Stimulated activated CD8-positive, alpha-beta memory T cell treated with anti-CD3 and anti-CD28 coated beads, Interleukin-4, amount 100 ng/mL, for 24 hours (primary cell): ENCODE measurements at regions not wholly inside any gene's neighbourhood (a gene's known extent, or its start where the extent isn't known, plus 50 kb on each side); places are given as distances from the start of the nearest gene placed in this dataset.
"Not testable (repeated sequence)": the region's sequence is repeated elsewhere in the genome, so short reads cannot be mapped to it uniquely, and the experiment has no call there.

Experiments
- DNase-seq: peaks from one replicate; pipeline ENCODE4 v3.0.0-alpha.2; 2020; ENCODE audit warnings: low read depth

DNA sequence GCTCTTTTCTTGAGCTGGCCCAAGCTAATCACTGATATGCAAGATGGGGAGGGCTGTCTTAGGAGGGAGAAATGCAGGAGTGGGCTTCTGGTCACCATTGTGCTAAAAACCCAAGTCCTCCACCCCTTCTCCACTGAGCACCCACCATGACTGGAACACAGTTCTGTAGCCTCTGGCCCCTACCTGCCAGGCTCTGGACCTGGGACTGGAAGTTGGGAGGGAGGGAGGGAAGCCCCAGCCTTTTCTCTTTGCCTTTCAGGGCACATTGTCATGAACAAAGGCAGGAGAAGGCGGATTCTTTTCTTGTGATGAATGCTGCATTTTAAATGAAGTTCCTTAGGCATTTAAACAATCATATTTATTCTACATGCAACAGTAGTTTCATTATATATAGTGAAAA, 559.1 kb upstream of the TRPC7 start:
- DNase-seq = no peak

DNA sequence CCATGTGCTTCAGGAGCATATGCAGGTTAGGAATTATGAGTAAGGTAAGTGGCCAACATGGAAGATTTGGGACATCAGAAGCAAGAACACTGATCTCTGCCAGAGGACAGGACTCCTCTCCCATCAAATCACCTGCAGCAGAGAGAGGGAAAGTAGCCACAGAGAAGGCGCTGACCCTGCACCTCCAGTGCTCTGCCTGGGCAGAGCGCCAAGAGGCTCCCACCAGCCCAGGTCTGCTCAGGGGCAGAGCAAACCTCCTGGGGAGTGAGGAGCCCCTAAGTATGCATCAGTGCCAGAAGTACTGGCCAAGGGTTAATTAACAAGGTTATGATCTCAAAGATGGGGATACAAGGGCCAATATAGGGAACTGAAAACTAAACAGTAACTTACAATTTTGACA, 545.3 kb upstream of the TRPC7 start:
- no peak for DNase-seq

DNA sequence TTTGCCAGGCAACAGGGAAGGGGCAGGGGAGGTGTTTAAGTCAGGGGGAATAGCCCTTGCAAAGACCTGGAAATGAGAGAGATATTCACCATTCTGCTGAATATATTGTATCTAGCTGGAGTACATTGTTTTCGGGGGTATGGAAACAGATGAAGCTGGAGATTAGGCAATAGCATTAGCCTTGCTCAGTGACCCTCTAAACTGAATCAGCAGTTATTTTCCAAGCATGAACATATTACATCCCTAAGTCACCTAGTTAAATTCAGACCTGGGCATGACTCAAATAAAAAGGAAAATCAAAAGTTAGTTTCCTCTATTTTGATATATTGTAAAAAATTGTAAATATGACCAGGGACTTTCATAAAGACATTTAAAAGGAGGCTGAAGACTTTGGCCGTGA, 544.6 kb upstream of the TRPC7 start:
- no peak for DNase-seq

DNA sequence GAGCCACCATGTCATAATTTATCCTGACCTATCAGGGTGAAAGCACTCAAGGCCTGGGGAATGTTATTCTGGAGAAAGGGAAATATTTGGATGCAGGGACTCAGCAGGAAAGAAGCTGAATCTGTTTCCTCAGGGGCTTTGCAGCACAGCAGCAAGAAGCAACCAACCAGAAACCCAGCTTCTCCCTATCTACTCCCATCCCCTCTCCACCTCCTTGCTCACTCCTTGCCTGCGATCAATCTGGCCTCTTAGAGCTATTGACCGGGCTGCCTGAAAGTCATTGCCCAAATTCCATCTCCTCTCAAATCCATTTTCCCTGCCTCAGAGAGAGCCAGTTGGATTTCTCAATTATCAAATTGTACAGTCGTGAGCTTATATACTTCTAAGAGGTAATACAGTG, 542.0 kb upstream of the TRPC7 start:
- DNase-seq = no peak

DNA sequence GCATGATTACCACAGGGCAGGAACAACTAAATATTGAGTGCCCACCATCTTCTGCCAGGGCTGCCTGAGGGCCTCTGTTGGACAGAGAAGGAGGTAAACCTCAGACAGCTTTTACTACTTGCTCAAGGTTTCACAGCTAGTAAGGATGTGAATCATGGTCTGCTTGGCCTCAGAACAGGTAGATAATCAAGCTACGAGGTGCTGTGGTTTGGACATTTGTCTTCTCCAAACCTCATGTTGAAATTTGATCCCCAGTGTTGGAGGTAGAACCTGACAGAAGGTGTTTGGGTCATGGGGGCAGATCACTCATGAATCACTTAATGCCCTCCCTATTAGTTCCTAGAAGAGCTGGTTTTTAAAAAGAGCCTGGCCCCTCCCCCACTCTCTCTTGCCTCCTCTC, 541.2 kb upstream of the TRPC7 start:
- DNase-seq = no peak

DNA sequence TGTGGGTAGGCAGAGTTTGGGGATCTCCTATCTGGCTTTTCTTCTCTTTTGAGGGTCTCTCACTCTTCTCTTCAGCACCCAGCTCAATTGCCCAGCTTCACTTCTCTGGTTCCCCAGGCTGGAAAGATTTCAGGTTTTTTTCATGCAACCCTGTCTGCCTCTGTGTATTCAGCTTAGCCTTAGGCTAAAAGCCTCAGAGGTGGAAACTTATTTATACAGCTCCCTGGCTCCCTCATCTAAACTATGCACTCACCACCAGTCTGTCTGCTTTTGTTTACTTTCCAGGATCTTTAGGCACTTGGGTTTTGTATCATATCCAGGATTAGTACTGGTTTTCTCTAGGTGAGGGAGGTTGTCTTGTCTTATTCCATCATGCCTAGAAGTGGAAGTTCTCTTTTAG, 540.2 kb upstream of the TRPC7 start:
- no peak for DNase-seq

DNA sequence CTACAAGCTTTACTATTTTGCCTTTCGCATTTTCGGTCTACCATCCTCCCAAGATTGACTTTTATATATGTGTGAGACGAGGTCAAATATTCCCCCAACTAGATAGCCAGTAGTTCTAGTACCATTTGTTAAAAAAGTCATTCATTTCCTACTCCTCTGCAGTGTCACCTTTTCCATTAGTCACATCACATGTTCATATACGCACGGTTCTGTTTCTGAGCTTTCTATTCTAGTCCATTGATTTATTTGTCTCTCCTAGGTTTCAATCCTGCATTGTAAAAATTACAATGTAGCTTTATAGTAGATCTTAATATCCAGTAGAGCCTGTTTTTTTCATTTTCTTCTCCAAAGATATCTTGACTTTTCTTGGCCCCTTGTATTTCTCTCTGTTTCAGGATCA, 528.7 kb upstream of the TRPC7 start:
- DNase-seq = no peak

DNA sequence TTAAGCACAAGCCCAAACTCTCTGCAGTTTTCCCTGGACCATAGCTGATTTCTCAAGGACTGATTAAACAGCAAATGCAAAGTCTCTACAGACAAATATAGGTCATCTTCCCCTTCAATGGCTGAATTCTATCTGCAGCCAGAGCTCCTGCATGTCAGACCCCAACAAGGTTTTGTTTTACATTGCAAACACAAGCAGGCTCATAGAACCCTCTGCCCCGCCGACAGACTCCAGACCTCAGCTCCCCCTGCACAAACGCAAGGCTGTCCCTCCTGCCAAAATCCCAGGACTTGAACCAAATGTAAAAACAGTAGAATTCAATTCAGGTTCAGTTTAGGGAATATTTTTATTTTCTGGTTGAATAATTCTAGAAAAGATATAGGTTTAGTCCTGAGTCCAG, 526.7 kb upstream of the TRPC7 start:
- DNase-seq = no peak

DNA sequence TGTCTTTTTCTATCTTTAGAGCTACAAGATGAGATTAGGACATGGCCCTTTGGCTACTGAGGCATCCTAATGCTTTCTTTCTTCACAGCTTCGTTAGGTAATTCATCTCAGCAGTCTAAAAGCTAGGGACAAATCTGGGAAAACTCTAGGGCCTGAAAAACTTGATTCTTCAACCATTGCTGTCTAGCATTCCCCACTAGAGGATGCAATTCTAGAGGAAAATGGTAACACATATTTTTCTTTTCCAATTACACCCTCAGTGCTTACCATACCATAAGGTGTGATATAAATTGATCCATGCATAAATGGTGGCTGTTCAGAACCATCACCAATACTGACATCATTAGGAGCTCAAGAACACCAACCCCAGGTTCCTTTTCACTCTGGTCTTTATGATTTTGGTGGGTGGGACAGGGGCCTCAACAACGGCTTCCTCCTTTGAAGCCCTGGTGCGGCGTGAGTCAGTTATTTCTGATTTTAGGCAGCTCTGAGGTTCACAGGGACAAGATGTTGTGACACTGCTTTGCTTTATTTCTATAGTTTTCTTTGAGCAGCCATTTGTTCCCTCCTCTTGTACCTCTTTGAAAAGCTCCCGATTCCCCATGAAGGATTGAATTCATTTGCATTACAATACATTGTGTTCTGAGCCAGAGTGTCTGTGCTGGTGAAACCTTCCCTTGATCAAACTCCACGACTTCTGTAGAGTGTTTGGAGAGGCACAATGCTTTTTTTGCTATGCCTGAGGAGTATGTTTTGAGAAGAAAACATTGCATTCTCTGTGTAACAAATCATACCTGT, 526.0 kb upstream of the TRPC7 start:
- no peak for DNase-seq

DNA sequence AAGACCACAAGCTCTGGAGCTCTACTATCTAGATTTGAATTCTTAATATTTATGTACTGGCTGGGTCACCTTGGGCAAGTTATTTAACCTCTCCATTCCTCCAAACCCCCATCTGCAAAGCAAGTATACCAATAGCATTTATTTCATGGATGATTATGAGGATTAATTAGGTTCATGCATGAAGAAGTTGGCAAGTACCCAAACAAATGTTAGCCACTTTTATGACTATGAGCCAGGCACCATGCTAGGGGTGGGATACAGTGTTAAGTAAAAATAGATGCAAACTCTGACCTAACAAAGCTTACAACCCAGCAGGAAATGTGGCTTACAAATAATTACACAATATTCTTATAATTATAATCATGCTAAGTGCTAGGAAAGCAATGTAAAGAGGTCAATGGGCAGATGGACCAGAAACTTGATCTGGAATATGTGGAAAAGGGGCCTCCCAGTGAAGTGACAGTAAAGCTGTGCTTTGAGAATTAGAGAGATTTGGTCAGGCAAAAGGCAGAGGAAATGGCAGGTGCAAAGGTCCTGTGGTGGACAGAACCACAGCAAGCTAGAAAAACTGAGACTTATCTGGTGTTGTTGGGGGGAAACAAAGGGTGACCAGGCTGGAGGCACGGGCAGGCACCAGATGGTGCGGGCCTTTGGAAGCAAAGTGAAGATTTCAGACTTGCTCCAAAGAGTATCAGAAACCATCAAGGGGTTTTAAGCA, 525.2 kb upstream of the TRPC7 start:
- DNase-seq = no peak

DNA sequence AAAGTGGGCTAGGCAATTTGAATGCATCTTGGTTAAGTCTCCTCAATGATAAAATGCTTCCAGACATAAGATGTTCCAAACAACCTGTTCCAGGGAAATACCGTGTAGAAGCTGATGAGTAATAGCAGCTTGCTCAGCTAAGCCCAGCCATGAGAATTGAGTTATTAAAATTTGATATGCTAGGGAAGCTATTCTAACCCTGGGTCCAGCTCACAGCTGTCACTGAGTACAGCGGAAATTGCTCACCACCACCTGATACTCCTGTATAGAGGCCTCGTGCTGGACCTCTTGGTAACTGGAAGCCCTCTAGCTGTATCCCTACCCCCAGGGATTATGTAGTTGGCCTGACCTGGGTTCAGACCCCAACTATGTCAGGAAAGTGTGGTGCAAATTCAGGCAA, 521.3 kb upstream of the TRPC7 start:
- DNase-seq = no peak

DNA sequence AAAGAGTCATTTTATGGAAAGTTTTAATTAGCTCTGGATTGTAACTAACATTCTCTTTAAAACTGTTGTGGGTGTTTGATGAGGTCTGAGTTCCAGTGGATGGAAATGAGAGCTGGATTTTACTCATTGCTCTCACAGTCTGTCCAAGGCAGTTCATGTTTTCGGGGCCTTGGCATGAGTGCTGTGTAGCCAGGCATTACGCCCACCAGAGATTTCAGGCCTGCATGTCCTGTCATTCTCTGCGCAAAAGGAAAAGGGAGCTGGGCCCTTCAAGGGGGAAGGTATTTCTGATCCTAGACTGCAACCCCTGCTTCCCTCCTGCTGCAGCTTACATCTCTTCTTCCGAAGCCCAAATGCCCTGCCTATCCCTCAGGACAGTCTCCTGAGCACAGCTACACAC, 499.6 kb upstream of the TRPC7 start:
- DNase-seq = no peak

DNA sequence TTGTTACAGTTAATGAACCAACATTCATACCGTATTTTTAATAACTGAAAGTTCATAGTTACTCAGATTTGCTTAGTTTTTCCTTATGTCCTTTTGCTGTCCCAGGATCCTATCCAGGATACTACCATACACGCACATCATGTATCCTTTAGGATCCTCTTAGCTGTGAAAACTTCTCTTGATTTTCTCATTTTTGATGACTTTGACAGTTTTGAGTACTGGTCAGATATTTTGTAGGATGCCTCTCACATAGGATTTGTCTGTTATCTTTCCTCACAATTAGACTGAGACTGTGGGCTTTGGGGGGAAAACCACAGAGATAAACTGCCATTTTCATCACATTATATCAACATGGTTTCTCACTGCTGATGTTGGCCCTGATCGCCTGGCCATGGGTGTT, 491.3 kb upstream of the TRPC7 start:
- DNase-seq = no peak

DNA sequence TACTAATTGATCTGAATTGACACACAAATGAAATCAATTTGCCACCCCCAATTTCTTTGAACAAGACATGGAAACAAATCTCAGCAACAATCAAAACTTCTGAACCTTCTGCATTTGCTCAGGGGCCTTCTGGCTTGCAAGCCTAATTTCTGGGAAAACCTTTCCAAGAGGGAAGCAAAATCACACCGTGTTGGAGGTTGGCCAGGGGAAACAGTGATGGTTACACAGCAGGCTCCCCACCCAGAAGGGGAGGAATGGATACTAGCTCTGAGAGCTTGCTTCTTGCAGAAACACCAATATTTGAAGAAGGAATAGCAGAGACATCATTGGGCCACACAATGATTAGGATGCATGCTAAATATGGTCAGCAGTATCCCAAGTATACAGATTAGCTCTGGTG, 488.6 kb upstream of the TRPC7 start:
- DNase-seq = no peak

DNA sequence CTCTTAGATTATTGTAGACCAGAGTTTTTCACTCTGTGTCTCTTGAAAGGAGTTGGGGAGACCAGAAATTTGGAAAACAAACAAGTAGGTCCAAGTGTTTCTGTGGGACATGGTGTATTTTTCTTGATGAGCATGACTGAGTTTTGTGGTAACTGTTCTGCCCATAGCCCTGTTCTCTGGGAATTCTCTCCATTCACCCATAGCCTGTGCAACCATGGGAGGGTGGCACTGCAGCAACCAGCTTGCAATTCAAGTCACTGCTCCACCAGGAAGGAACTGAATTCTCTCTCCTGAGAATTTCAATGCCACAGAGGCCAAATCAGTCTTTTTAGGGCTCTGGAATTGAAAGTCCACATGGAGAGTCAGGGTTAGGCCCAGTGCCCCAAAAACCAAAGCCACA, 475.3 kb upstream of the TRPC7 start:
- no peak for DNase-seq

DNA sequence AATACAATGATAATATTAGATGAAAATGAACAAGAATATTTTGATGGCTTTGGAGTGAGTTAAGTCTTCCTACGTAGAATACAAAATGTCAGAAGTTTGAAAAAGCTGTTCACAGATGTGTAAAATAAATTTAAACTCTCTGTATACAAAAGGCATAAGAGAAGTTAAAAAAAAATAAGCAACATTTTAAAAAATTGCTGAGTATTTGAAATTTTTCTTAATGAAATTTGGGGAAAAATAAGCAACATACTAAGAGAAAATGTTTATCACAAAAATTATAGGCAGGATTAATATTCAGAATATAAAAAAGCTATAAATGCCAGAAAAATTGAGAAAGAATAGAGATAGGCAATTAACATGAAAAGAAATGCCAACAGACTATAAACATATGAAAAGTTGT, 470.7 kb upstream of the TRPC7 start:
- DNase-seq = no peak

DNA sequence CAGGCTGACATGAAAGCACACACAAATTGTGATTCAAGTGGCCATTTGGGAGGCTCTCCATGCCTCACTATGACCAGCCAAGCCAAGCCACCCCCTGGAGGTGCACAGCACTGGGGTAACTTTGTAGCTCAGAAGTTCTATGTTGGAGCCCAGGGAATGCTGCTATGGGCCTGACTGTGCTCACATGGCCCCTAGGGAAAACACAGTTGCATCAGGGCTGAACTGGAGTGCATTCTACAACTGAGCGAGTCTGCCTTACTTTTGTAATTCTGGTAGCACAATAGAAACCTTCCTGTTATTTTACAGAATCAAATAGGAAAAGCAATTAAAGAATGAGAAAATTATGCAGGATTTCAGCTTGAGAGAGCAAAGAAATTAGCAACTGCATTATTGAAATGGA, 455.5 kb upstream of the TRPC7 start:
- no peak for DNase-seq

DNA sequence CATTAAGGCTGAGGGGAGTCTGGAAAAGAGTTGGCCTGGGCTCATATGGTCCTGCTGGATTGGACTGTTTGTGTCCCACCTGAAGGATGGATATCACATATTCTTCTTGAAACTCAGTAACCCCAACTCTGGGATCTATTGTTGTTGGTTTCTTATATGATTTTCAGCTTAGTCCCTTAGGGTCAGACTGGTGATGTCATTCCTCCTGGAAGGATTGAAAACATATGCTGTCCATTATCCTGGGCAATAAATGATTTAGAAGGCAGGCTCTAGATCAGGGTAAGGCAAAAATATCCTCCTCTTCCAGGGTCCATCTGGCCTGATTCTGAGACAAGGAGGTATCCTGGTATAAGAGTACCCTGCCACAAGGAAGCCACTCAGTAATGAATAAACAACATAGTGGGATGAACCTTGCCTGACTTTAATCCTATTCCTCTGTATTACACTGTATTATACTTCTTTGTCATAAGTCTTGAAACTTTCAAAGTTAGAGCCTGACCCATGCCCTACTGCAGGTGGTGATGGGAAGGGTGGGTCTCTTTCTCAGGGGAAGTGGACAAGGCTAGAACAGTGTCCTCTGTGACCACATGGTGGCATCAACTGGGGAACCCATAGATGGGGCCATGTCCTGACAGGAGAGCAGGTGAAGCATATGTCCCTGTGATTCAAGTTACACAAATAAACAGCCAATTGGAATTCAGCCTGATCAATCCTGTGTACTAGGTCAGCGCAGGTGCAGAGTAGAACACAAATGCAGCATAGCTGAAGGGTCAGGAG, 454.4 kb upstream of the TRPC7 start:
- no peak for DNase-seq

DNA sequence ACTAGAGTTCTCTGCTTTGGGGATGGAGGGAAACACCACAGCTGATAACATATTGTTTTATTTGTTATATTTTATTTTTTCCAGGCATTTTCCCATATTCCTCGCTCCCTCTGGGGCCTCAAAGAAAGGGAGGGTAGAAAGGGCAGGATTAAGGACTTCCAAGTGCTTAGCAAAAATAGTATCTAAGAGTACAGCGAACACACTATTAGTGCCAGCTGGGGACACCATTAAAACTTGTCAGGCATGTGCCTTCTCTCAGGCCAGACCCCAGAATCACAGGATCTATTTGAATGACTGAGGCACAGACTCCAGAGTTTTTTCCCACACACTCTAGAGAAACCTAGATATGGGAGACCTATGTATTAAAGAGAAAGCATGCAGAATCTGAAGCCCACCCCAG, 451.0 kb upstream of the TRPC7 start:
- DNase-seq = no peak

DNA sequence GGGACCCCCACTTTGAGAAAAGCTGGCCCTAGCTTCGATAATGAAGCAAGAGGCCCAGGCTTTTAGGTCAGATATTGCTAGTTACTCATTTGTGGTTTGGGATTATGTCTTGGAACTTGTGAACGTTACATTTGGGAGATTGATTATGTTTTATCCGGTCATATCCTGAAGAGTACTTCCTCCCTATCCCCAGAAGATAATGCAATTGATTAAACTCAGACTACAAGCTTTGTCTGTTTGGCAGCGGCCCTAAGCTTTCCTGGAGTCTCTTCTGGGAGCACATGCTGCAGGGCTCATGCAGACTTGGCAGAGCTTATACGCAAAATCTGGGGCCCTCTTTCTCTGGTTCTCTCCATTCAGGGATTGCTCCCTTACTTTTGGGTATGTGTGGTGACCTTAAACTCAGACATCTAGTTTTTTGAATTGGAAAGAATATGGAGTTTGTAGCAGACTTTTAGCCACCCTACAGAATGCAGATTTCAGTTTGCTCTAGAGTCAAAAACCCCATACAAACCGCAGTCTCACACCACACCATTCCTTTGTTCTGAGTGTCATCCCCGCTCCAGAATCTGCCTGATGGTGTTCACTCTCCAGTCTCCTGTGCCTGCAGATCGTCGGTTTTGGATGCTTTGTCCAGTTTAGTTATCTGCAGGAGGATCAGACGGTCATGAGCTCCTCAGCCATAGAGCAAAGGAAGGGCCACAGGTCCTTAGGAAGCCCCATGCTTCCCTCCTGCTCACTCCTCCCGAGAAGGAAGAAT, 449.5 kb upstream of the TRPC7 start:
- no peak for DNase-seq

DNA sequence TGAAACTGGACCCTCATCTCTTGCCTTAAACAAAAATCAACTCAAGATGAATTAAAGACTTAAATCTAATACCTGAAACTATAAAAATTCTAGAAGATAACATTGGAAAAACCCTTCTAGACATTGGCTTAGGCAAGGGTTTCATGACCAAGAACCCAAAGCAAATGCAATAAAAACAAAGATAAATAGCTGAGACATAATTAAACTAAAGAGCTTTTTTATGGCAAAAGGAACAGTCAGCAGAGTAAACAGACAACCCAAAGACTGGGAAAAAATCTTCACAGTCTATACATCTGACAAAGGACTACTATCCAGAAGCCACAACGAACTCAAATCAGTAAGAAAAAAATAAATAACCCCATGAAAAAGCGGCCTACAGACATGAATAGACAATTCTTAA, 446.9 kb upstream of the TRPC7 start:
- not testable (repeated sequence) for DNase-seq

DNA sequence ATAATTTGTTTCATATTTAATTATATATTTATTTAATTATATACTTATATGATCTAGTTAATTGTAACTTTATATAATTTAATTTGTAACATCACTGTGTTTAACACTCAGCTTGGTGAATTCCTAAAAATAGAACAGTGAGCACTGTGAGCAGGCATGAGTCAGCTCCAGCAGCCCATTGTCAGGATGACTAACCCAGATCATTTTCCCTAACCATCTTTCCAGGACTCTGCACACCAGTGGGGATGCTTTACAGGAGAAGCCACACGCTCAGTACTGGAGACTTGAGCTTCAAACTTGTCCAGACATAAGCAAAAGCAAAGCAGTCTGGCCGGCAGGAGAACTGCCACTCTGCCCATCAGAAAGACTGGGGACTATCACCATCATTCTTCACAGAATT, 446.2 kb upstream of the TRPC7 start:
- DNase-seq = no peak
